Sigmoid colon (tissue), 6 donors: ENCODE measurements at regions not wholly inside any gene's neighbourhood (a gene's known extent, or its start where the extent isn't known, plus 50 kb on each side); places are given as distances from the start of the nearest gene placed in this dataset.

Source experiments
- DNase-seq: peaks from one replicate; pipeline ENCODE4 v3.0.0-alpha.2; 2019
- H3K27ac ChIP-seq, 4 donors: fragments of 200-600 bp; sonication (generic); one replicate each; pipeline ENCODE4 v1.5.1; 2016 to 2019; ENCODE audit warnings: mild to moderate bottlenecking in 1 of 4
- H3K27me3 ChIP-seq, 3 donors: fragments of 200-600 bp; sonication (generic); one replicate each; pipeline ENCODE4 v1.5.1; 2019; ENCODE audit warnings: mild to moderate bottlenecking in 1 of 3
- H3K36me3 ChIP-seq, 4 donors: fragments of 200-600 bp; sonication (generic); one replicate each; pipeline ENCODE4 v1.5.1; 2016 to 2019
- H3K4me1 ChIP-seq, 4 donors: fragments of 200-600 bp; sonication (generic); one replicate each; pipeline ENCODE4 v1.5.1; 2017 to 2019
- H3K4me3 ChIP-seq, 4 donors: fragments of 200-600 bp; sonication (generic); one replicate each; pipeline ENCODE4 v1.5.1; 2017 to 2019; ENCODE audit warnings: mild to moderate bottlenecking in 2 of 4, moderate library complexity in 1 of 4
- H3K9me3 ChIP-seq, 4 donors: fragments of 200-600 bp in 3 of 4; sonication (generic) in 3 of 4; one replicate each; pipeline versions ENCODE4 v1.5.1 to v1.6.1; 2013 to 2019
- CTCF ChIP-seq, 4 experiments: fragments of 450-650 bp in 3 of 4; fragments of 200-600 bp in 1 of 4; IDR thresholded peaks; one replicate each; pipeline ENCODE4 v1.5.1; 2016 to 2019; ENCODE audit warnings: antibody characterized with exemption in 4 of 4, mild to moderate bottlenecking in 3 of 4, moderate library complexity in 2 of 4
- EP300 ChIP-seq, 4 donors: sonication (generic); formaldehyde crosslinking; IDR thresholded peaks; one replicate each; pipeline ENCODE4 v1.6.1; 2017; ENCODE audit warnings: antibody characterized with exemption in 4 of 4
- POLR2A ChIP-seq, 2 donors: fragments of 450-650 bp; IDR thresholded peaks; one replicate each; pipeline ENCODE4 v1.6.1; 2016; ENCODE audit warnings: antibody characterized with exemption in 2 of 2, mild to moderate bottlenecking in 2 of 2, moderate library complexity in 2 of 2
- POLR2AphosphoS5 ChIP-seq, 4 donors: sonication (generic); formaldehyde crosslinking; IDR thresholded peaks; one replicate each; pipeline ENCODE4 v1.6.1; 2017; ENCODE audit warnings: antibody characterized with exemption in 4 of 4
- WGBS, 2 donors: extraction: QIAGEN DNeasy Blood & Tissue Kit; methylation state at CpG; one replicate each; pipeline ENCODE4 v1.1.7; 2013; 5-methylcytosine and 5-hydroxymethylcytosine counted together
- intact Hi-C: fragments of 100-400 bp; cut with DNase I; formaldehyde crosslinking; loops from one replicate; pipeline ENCODE4 v1.15.1; 2023
- donor health status: healthy with polysubstance abuse.
- donor health status: healthy.

GRCh38 chr14:49052521-49052920 lies 533.7 kb downstream of the RPS29 start:
- no peak for TF ChIP-seq EP300 (IDR thresholded peaks at IDR 0.05)
- TF ChIP-seq POLR2AphosphoS5 (IDR thresholded peaks at IDR 0.05): no peak
- TF ChIP-seq POLR2A (IDR thresholded peaks at IDR 0.05): no peak
- TF ChIP-seq CTCF (IDR thresholded peaks at IDR 0.05): no peak
- Histone ChIP-seq H3K27me3 (no peaks in the 10 kb centered on the region), H3K9me3 (no peaks in the 10 kb centered on the region), H3K4me1 (no peaks in the 10 kb centered on the region), H3K27ac (no peak overlapping the region), H3K36me3 (no peaks in the 10 kb centered on the region), H3K4me3 (no peak overlapping the region)
- intact Hi-C loops: no loop called here
- no peak for DNase-seq
- WGBS, 2 donors: 70 to 73% methylated on average over 2 of the region's 2 CpGs

GRCh38 chr14:49051328-49052060 lies 534.7 kb downstream of the RPS29 start:
- Histone ChIP-seq H3K27ac (no peak overlapping the region), H3K36me3 (no peaks in the 10 kb centered on the region), H3K4me1 (no peaks in the 10 kb centered on the region), H3K27me3 (no peaks in the 10 kb centered on the region), H3K4me3 (no peak overlapping the region), H3K9me3 (no peaks in the 10 kb centered on the region)
- no peak for DNase-seq
- 82 to 83% methylated on average over 4 of the region's 4 CpGs for WGBS, 2 donors
- no peak for TF ChIP-seq POLR2A (IDR thresholded peaks at IDR 0.05)
- TF ChIP-seq CTCF (IDR thresholded peaks at IDR 0.05): no peak
- no peak for TF ChIP-seq POLR2AphosphoS5 (IDR thresholded peaks at IDR 0.05)
- TF ChIP-seq EP300 (IDR thresholded peaks at IDR 0.05): no peak
- intact Hi-C loops: no loop called here

GRCh38 chr14:49050822-49051221 lies 535.4 kb downstream of the RPS29 start:
- H3K27me3 ChIP-seq: no peaks in the 10 kb centered on the region

GRCh38 chr14:49049711-49050110 lies 536.5 kb downstream of the RPS29 start:
- TF ChIP-seq CTCF (IDR thresholded peaks at IDR 0.05) (no peak), POLR2AphosphoS5 (IDR thresholded peaks at IDR 0.05) (no peak), POLR2A (IDR thresholded peaks at IDR 0.05) (no peak), EP300 (IDR thresholded peaks at IDR 0.05) (no peak)
- Histone ChIP-seq H3K27ac (no peak overlapping the region), H3K36me3 (no peaks in the 10 kb centered on the region), H3K9me3 (no peaks in the 10 kb centered on the region), H3K4me3 (no peak overlapping the region), H3K27me3 (no peaks in the 10 kb centered on the region), H3K4me1 (no peaks in the 10 kb centered on the region)
- intact Hi-C loops: no loop called here
- DNase-seq: no peak

More at GRCh38 chr14:49050822-49051221, 535.4 kb downstream of the RPS29 start:
- no peaks in the 10 kb centered on the region for H3K9me3 ChIP-seq
- DNase-seq: no peak
- intact Hi-C loops: no loop called here
- H3K4me3 ChIP-seq: no peak overlapping the region
- H3K4me1 ChIP-seq: no peaks in the 10 kb centered on the region
- H3K36me3 ChIP-seq: no peaks in the 10 kb centered on the region
- H3K27ac ChIP-seq: no peak overlapping the region
- TF ChIP-seq CTCF (IDR thresholded peaks at IDR 0.05) (no peak), POLR2AphosphoS5 (IDR thresholded peaks at IDR 0.05) (no peak), POLR2A (IDR thresholded peaks at IDR 0.05) (no peak), EP300 (IDR thresholded peaks at IDR 0.05) (no peak)
- WGBS, 2 donors: 70 to 72% methylated on average over 2 of the region's 2 CpGs

GRCh38 chr14:49044981-49045380 lies 541.2 kb downstream of the RPS29 start:
- no peak overlapping the region for H3K4me3 ChIP-seq
- no peaks in the 10 kb centered on the region for H3K36me3 ChIP-seq
- WGBS, 2 donors: 80 to 84% methylated on average over 2 of the region's 2 CpGs
- no peak for DNase-seq
- H3K27me3 ChIP-seq: no peaks in the 10 kb centered on the region
- H3K27ac ChIP-seq: no peak overlapping the region
- intact Hi-C loops: no loop called here
- no peaks in the 10 kb centered on the region for H3K4me1 ChIP-seq
- TF ChIP-seq POLR2A (IDR thresholded peaks at IDR 0.05) (no peak), POLR2AphosphoS5 (IDR thresholded peaks at IDR 0.05) (no peak), EP300 (IDR thresholded peaks at IDR 0.05) (no peak), CTCF (IDR thresholded peaks at IDR 0.05) (no peak)
- H3K9me3 ChIP-seq: no peaks in the 10 kb centered on the region
